Endothelial cell of umbilical vein (primary cell): ENCODE measurements at regions not wholly inside any gene's neighbourhood (a gene's known extent, or its start where the extent isn't known, plus 50 kb on each side); places are given as distances from the start of the nearest gene placed in this dataset.

Experiments
- CTCF ChIP-seq, 2 donors: IDR thresholded peaks; 1 replicate in 1 of 2; 2 replicates in 1 of 2; pipeline ENCODE4 v1.5.1; 2011; ENCODE audit warnings: low read length in 2 of 2, mild to moderate bottlenecking in 2 of 2, moderate library complexity in 2 of 2, control low read depth in 1 of 2, inconsistent platforms in 1 of 2, low read depth in 1 of 2; ENCODE audit not compliant: insufficient read depth in 1 of 2; ENCODE audit errors: extremely low read depth in 1 of 2
- EZH2 ChIP-seq: IDR thresholded peaks from 2 replicates; pipeline ENCODE4 v1.6.1; 2012; ENCODE audit warnings: borderline replicate concordance, low read depth, mild to moderate bottlenecking, moderate library complexity, low read length, inconsistent platforms; ENCODE audit not compliant: severe bottlenecking
- FOS ChIP-seq: IDR thresholded peaks from 2 replicates; pipeline ENCODE4 v1.6.1; 2011; ENCODE audit warnings: mild to moderate bottlenecking, low read length, moderate library complexity, borderline replicate concordance; ENCODE audit not compliant: insufficient read depth
- GATA2 ChIP-seq: IDR thresholded peaks from 2 replicates; pipeline ENCODE4 v1.7.0; 2011; ENCODE audit warnings: low read depth, mild to moderate bottlenecking, moderate library complexity, mixed read lengths, low read length; ENCODE audit not compliant: insufficient read length, insufficient read depth
- JUN ChIP-seq: IDR thresholded peaks from 2 replicates; pipeline ENCODE4 v1.6.1; 2011; ENCODE audit warnings: borderline replicate concordance, low read depth; ENCODE audit not compliant: insufficient read length, insufficient read depth
- MAX ChIP-seq: IDR thresholded peaks from 2 replicates; pipeline ENCODE4 v1.6.1; 2011; ENCODE audit not compliant: insufficient read depth, insufficient read length
- MYC ChIP-seq: IDR thresholded peaks from one replicate; pipeline ENCODE4 v1.6.1; 2011; ENCODE audit warnings: mild to moderate bottlenecking, low read depth, low read length
- POLR2A ChIP-seq: IDR thresholded peaks from 2 replicates; pipeline ENCODE4 v1.6.1; 2012; ENCODE audit warnings: low read depth, mild to moderate bottlenecking, control low read depth, low read length
- POLR2AphosphoS5 ChIP-seq: IDR thresholded peaks from 2 replicates; pipeline ENCODE4 v1.6.1; 2012; ENCODE audit warnings: low read depth, mild to moderate bottlenecking, control low read depth, low read length, moderate library complexity; ENCODE audit not compliant: insufficient read depth

- no peak for TF ChIP-seq MAX
- no peak for TF ChIP-seq POLR2AphosphoS5
- TF ChIP-seq CTCF (IDR thresholded peaks at IDR 0.05; ENCODE audit: extremely low read depth in 1 of 2, insufficient read depth in 1 of 2, low read depth in 1 of 2, low read length in 2 of 2) = no peak
- TF ChIP-seq MYC = no peak
- TF ChIP-seq EZH2 = no peak
- no peak for TF ChIP-seq FOS
- TF ChIP-seq POLR2A = no peak
- TF ChIP-seq JUN = no peak
- no peak for TF ChIP-seq GATA2
Measured at GRCh38 chrX:95427389-95427788, 1257.3 kb upstream of the DIAPH2 start.
